Caco-2 (cell line): ENCODE measurements at regions not wholly inside any gene's neighbourhood (a gene's known extent, or its start where the extent isn't known, plus 50 kb on each side); places are given as distances from the start of the nearest gene placed in this dataset.

Experiments
- BruUV-seq: library from RNA; stranded (reverse); fragments of 400-500 nt; replicated peaks from 2 replicates; lab custom pipeline; 2021; lab: Mats Ljungman, UMichigan
- CTCF ChIA-PET: fragments of 300-600 bp; sonication (Branson Sonifier 250); formaldehyde crosslinking; loops from one replicate; lab custom pipeline; 2022; ENCODE audit warnings: antibody characterized with exemption; lab: Charles Lee
- POLR2A ChIA-PET: fragments of 300-600 bp; sonication (Branson Sonifier 250); formaldehyde crosslinking; loops from one replicate; lab custom pipeline; 2022; ENCODE audit warnings: antibody characterized with exemption; lab: Charles Lee
- DNase-seq, 2 experiments: peaks; one replicate each; pipeline versions ENCODE4 v3.0.0 to v3.0.0-alpha.2; 2020 to 2022
- H3K27me3 ChIP-seq: replicated peaks from 2 replicates; pipeline ENCODE4 v1.6.0; 2011; ENCODE audit warnings: low read length; ENCODE audit not compliant: control insufficient read depth, insufficient read depth
- H3K36me3 ChIP-seq: 2 replicates; pipeline ENCODE4 v1.5.1; 2011; ENCODE audit warnings: low read length; ENCODE audit not compliant: control insufficient read depth, insufficient read depth
- H3K4me1 ChIP-seq: fragments of 250-450 bp; sonication (Bioruptor Pico); 2 replicates; pipeline ENCODE4 v1.5.1; 2020; ENCODE audit warnings: mild to moderate bottlenecking
- H3K4me3 ChIP-seq: 2 replicates; pipeline ENCODE4 v1.5.1; 2011; ENCODE audit warnings: low read depth, mild to moderate bottlenecking, control low read depth, low read length
- H3K9me3 ChIP-seq: fragments of 250-450 bp; sonication (Bioruptor Pico); 2 replicates; pipeline ENCODE4 v1.5.1; 2020; ENCODE audit warnings: mild to moderate bottlenecking, moderate library complexity
- H3K27ac Mint-ChIP-seq: one replicate; pipeline ENCODE4 v1.8.0; 2022; ENCODE audit warnings: mixed read lengths; ENCODE audit not compliant: unreplicated experiment
- H3K27me3 Mint-ChIP-seq: one replicate; pipeline ENCODE4 v1.8.0; 2022; ENCODE audit warnings: mixed read lengths; ENCODE audit not compliant: insufficient read depth, unreplicated experiment
- H3K36me3 Mint-ChIP-seq: one replicate; pipeline ENCODE4 v1.8.0; 2022; ENCODE audit warnings: mild to moderate bottlenecking, mixed read lengths; ENCODE audit not compliant: insufficient read depth, unreplicated experiment
- H3K4me1 Mint-ChIP-seq: one replicate; pipeline ENCODE4 v1.8.0; 2022; ENCODE audit warnings: low read depth, mixed read lengths; ENCODE audit not compliant: unreplicated experiment
- H3K4me3 Mint-ChIP-seq: one replicate; pipeline ENCODE4 v1.8.0; 2022; ENCODE audit warnings: mild to moderate bottlenecking, moderate library complexity, mixed read lengths; ENCODE audit not compliant: unreplicated experiment
- H3K9me3 Mint-ChIP-seq: one replicate; pipeline ENCODE4 v1.8.0; 2022; ENCODE audit warnings: mixed read lengths; ENCODE audit not compliant: unreplicated experiment
- intact Hi-C: fragments of 100-400 bp; cut with micrococcal nuclease; formaldehyde crosslinking; loops from one replicate; pipeline ENCODE4 v1.10.0; 2022; ENCODE audit not compliant: unreplicated experiment
- TF ChIP-seq, protein P1 (sequence below), 2 experiments: fragments of 200-600 bp in 1 of 2; IDR thresholded peaks; 1 replicate in 1 of 2; 2 replicates in 1 of 2; pipeline versions ENCODE4 v1.5.1 to v1.8.0; 2011 to 2022; ENCODE audit warnings: antibody characterized with exemption in 1 of 2, control low read depth in 1 of 2, inconsistent platforms in 1 of 2, low read depth in 1 of 2, low read length in 1 of 2, mild to moderate bottlenecking in 1 of 2, moderate library complexity in 1 of 2; ENCODE audit not compliant: insufficient read depth in 1 of 2, severe bottlenecking in 1 of 2, unreplicated experiment in 1 of 2

- Mint-ChIP-seq H3K4me1 (no peaks in the 10 kb centered on the region), H3K4me3 (no peak overlapping the region), H3K27me3 (peaks cover 2% of the 10 kb centered on the region), H3K27ac (no peak overlapping the region), H3K36me3 (no peaks in the 10 kb centered on the region), H3K9me3 (no peaks in the 10 kb centered on the region)
- ChIA-PET CTCF (no interaction called here), POLR2A (no interaction called here)
- BruUV-seq: no TSS peak
- TF ChIP-seq, protein P1, sequence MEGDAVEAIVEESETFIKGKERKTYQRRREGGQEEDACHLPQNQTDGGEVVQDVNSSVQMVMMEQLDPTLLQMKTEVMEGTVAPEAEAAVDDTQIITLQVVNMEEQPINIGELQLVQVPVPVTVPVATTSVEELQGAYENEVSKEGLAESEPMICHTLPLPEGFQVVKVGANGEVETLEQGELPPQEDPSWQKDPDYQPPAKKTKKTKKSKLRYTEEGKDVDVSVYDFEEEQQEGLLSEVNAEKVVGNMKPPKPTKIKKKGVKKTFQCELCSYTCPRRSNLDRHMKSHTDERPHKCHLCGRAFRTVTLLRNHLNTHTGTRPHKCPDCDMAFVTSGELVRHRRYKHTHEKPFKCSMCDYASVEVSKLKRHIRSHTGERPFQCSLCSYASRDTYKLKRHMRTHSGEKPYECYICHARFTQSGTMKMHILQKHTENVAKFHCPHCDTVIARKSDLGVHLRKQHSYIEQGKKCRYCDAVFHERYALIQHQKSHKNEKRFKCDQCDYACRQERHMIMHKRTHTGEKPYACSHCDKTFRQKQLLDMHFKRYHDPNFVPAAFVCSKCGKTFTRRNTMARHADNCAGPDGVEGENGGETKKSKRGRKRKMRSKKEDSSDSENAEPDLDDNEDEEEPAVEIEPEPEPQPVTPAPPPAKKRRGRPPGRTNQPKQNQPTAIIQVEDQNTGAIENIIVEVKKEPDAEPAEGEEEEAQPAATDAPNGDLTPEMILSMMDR (IDR thresholded peaks at IDR 0.05; ENCODE audit: insufficient read depth in 1 of 2, low read depth in 1 of 2, low read length in 1 of 2, severe bottlenecking in 1 of 2, unreplicated experiment in 1 of 2): no peak
- intact Hi-C loops: no loop called here
- DNase-seq: no peak
- H3K4me3 ChIP-seq: no peak overlapping the region
- no peaks in the 10 kb centered on the region for H3K27me3 ChIP-seq
- H3K4me1 ChIP-seq: no peaks in the 10 kb centered on the region
- no peaks in the 10 kb centered on the region for H3K36me3 ChIP-seq
- H3K9me3 ChIP-seq: no peaks in the 10 kb centered on the region
Measured at GRCh38 chr4:14524276-14524675, 478.0 kb upstream of the CPEB2 start.

DNA sequence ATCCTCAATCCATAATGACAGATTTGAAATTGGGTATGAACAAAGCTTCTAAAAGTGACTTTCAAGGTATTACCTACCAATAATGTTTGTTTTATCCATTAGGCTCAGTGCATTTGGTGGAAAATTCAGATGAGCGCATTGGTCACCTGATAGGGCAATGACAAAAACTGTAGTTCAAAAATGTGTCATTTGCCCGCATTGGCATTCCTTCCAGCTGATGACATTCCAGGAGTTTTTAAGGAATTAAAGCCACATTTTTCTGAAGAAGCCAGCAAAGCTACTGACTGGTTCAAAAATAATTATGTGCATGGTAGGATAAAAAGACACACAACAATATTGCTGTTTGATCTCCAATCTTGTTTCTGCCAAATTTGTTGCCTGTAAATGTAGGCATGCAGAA is 473.4 kb upstream of the CPEB2 start:
- Histone ChIP-seq H3K27me3 (no peaks in the 10 kb centered on the region), H3K9me3 (no peaks in the 10 kb centered on the region), H3K4me1 (no peaks in the 10 kb centered on the region), H3K4me3 (no peak overlapping the region), H3K36me3 (no peaks in the 10 kb centered on the region)
- no peak overlapping the region for H3K27ac Mint-ChIP-seq
- intact Hi-C loops: no loop called here
- CTCF ChIA-PET: no interaction called here
- TF ChIP-seq, protein P1 (IDR thresholded peaks at IDR 0.05; ENCODE audit: insufficient read depth in 1 of 2, low read depth in 1 of 2, low read length in 1 of 2, severe bottlenecking in 1 of 2, unreplicated experiment in 1 of 2): no peak
- H3K4me3 Mint-ChIP-seq: no peak overlapping the region
- no peaks in the 10 kb centered on the region for H3K4me1 Mint-ChIP-seq
- no peak for DNase-seq
- no peaks in the 10 kb centered on the region for H3K9me3 Mint-ChIP-seq
- BruUV-seq: no TSS peak
- H3K36me3 Mint-ChIP-seq: no peaks in the 10 kb centered on the region
- POLR2A ChIA-PET: no interaction called here
- no peaks in the 10 kb centered on the region for H3K27me3 Mint-ChIP-seq

DNA sequence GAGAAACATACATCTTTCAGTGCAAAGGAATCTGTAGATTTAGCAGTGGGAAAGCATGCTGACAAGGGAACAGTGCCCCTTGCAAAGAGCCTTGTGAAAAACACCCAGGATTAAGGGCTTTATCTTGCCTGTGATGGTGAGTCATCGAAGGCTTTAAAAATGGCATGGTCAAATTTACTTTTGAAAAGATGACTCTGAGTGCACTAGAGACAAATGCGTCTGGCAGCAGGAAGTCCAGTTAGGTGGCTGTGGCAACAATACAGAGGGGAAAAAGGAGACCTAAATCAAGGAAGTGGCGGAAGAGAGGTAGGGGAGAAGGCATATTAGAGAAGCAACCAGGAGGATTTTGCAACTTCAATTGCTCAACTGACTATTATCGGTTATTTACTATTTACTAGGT is 472.6 kb upstream of the CPEB2 start:
- intact Hi-C loops: no loop called here
- H3K27me3 Mint-ChIP-seq: no peaks in the 10 kb centered on the region
- H3K9me3 Mint-ChIP-seq: no peaks in the 10 kb centered on the region
- Histone ChIP-seq H3K4me1 (no peaks in the 10 kb centered on the region), H3K4me3 (no peak overlapping the region), H3K27me3 (no peaks in the 10 kb centered on the region), H3K9me3 (no peaks in the 10 kb centered on the region), H3K36me3 (no peaks in the 10 kb centered on the region)
- ChIA-PET CTCF (no interaction called here), POLR2A (no interaction called here)
- H3K27ac Mint-ChIP-seq: no peak overlapping the region
- TF ChIP-seq, protein P1 (IDR thresholded peaks at IDR 0.05; ENCODE audit: insufficient read depth in 1 of 2, low read depth in 1 of 2, low read length in 1 of 2, severe bottlenecking in 1 of 2, unreplicated experiment in 1 of 2): no peak
- no TSS peak for BruUV-seq
- no peak for DNase-seq
- H3K4me1 Mint-ChIP-seq: no peaks in the 10 kb centered on the region
- H3K4me3 Mint-ChIP-seq: no peak overlapping the region
- H3K36me3 Mint-ChIP-seq: no peaks in the 10 kb centered on the region
